ENCODE measurements at regions not wholly inside any gene's neighbourhood (a gene's known extent, or its start where the extent isn't known, plus 50 kb on each side); places are given as distances from the start of the nearest gene placed in this dataset.
"Not testable (repeated sequence)": the region's sequence is repeated elsewhere in the genome, so short reads cannot be mapped to it uniquely, and the experiment has no call there.

DNA sequence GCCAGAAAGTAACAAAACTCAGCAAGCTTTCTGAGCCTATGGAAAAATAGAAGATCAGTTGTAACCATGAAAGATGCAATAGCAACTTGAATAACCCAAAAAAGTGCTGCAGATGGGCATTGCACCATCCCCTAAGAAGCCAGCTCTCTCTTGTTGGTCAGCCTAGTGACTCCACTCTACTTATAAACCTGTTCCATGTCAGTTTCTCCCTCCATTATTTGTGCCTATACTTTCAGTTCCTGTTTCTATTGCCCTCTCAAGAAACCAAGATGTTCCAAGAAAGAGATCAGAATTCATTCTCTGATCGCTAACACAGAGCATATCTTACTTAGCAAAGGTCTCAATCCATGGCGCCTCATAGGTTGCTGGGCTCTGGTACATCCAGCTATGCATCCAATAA, 170.3 kb upstream of the MAP2 start:
- Histone ChIP-seq H3K9ac (no peak overlapping the region), H2AFZ (no peak overlapping the region), H3K27ac (no peak overlapping the region), H3K27me3 (ENCODE audit: control insufficient read depth, insufficient read depth, low read length) (no peaks in the 10 kb centered on the region), H3K36me3 (ENCODE audit: control insufficient read depth, insufficient read depth, low read length) (no peaks in the 10 kb centered on the region), H3K9me3 (ENCODE audit: control insufficient read depth, low read length) (no peaks in the 10 kb centered on the region), H3K4me1 (no peaks in the 10 kb centered on the region), H3K4me2 (ENCODE audit: low read length) (no peak overlapping the region), H3K4me3 (ENCODE audit: low read depth, low read length) (no peak overlapping the region), H3K79me2 (no peaks in the 10 kb centered on the region)
- TF ChIP-seq CTCF (IDR thresholded peaks at IDR 0.05), result no peak

DNA sequence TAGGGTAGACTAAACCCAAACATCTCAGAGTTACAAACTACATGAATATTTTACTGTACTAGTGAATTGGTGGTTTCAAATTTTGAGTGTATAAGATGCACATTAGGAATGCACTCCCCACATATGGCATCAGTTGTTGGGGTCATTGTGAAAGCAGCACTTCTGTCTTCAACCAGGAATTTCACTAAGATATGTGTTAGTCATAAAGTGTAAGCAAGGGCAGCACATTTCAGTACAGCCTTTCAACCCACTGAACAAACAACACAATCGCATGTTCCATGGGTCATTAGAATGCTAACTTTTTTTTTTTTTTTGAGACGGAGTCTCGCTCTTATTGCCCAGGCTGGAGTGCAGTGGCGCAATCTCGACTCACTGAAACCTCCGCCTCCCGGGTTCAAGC, 164.1 kb upstream of the MAP2 start:
- Histone ChIP-seq H3K27me3 (ENCODE audit: control insufficient read depth, insufficient read depth, low read length) (no peaks in the 10 kb centered on the region), H3K4me2 (ENCODE audit: low read length) (no peak overlapping the region), H3K9ac (no peak overlapping the region), H3K27ac (no peak overlapping the region), H3K4me3 (ENCODE audit: low read depth, low read length) (no peak overlapping the region), H3K36me3 (ENCODE audit: control insufficient read depth, insufficient read depth, low read length) (no peaks in the 10 kb centered on the region), H2AFZ (no peak overlapping the region), H3K9me3 (ENCODE audit: control insufficient read depth, low read length) (no peaks in the 10 kb centered on the region), H3K4me1 (no peaks in the 10 kb centered on the region), H3K79me2 (no peaks in the 10 kb centered on the region)
- no peak for TF ChIP-seq CTCF (IDR thresholded peaks at IDR 0.05)

DNA sequence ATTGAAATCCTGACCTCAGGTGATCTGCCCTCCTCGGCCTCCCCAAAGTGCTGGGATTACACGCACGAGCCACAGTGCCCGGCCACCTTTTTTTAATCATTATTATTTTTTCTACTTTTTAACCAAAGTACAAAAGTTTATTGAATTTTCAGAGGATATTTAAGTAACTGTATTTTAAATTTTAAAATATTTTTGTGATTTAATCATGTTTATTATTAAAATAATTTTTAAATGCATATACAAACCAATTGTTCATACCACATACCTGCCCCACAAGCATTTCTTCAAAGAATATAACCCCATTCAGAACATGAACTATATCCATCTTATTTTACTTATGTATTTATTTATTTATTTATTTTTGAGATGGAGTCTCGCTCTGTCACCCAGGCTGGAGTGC, 163.6 kb upstream of the MAP2 start:
- Histone ChIP-seq H3K9me3 (ENCODE audit: control insufficient read depth, low read length) (no peaks in the 10 kb centered on the region), H3K27ac (no peak overlapping the region), H3K9ac (no peak overlapping the region), H3K36me3 (ENCODE audit: control insufficient read depth, insufficient read depth, low read length) (no peaks in the 10 kb centered on the region), H3K79me2 (no peaks in the 10 kb centered on the region), H3K4me2 (ENCODE audit: low read length) (no peak overlapping the region), H3K27me3 (ENCODE audit: control insufficient read depth, insufficient read depth, low read length) (no peaks in the 10 kb centered on the region), H3K4me1 (no peaks in the 10 kb centered on the region), H2AFZ (no peak overlapping the region), H3K4me3 (ENCODE audit: low read depth, low read length) (no peak overlapping the region)
- TF ChIP-seq CTCF (IDR thresholded peaks at IDR 0.05), result no peak

DNA sequence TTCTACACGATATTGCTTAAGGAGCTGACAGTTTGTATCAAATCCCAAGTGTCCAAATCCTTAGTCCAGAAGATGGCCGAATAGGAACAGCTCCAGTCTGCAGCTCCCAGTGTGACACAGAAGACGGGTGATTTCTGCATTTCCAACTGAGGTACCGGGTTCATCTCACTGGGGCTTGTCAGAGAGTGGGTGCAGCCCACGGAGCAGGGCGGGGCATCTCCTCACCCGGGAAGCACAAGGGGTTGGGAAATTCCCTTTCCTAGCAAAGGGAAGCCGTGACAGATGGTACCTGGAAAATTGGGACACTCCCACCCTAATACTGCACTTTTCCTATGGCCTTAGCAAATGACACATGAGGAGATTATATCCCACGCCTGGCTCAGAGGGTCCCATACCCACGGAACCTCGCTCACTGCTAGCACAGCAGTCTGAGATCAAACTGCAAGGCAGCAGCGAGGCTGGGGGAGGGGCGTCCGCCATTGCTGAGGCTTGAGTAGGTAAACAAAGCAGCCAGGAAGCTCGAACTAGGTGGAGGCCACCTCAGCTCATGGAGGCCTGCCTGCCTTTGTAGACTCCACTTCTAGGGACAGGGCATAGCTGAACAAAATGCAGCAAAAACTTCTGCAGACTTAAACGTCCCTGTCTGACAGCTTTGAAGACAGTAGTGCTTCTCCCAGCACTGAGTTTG, 162.3 kb upstream of the MAP2 start:
- not testable (repeated sequence) for H3K4me3 ChIP-seq (ENCODE audit: low read depth, low read length); H2AFZ ChIP-seq; H3K4me2 ChIP-seq (ENCODE audit: low read length); H3K9ac ChIP-seq; H3K36me3 ChIP-seq (ENCODE audit: control insufficient read depth, insufficient read depth, low read length); H3K9me3 ChIP-seq (ENCODE audit: control insufficient read depth, low read length); H3K27ac ChIP-seq; H3K27me3 ChIP-seq (ENCODE audit: control insufficient read depth, insufficient read depth, low read length); H3K79me2 ChIP-seq; H3K4me1 ChIP-seq

- Histone ChIP-seq H3K4me3 (ENCODE audit: low read depth, low read length) (no peak overlapping the region), H3K27me3 (ENCODE audit: control insufficient read depth, insufficient read depth, low read length) (no peaks in the 10 kb centered on the region), H3K4me2 (ENCODE audit: low read length) (no peak overlapping the region), H3K9ac (no peak overlapping the region), H3K27ac (no peak overlapping the region), H3K4me1 (no peaks in the 10 kb centered on the region), H3K79me2 (no peaks in the 10 kb centered on the region), H3K9me3 (ENCODE audit: control insufficient read depth, low read length) (no peaks in the 10 kb centered on the region), H3K36me3 (ENCODE audit: control insufficient read depth, insufficient read depth, low read length) (no peaks in the 10 kb centered on the region), H2AFZ (no peak overlapping the region)
- no peak for TF ChIP-seq CTCF (IDR thresholded peaks at IDR 0.05)
Observed at GRCh38 chr2:209269024-209269423, 154.8 kb upstream of the MAP2 start.
